ENCODE measurements at regions not wholly inside any gene's neighbourhood (a gene's known extent, or its start where the extent isn't known, plus 50 kb on each side); places are given as distances from the start of the nearest gene placed in this dataset.

- Mint-ChIP-seq H3K36me3 (ENCODE audit: low read depth) (no peaks in the 10 kb centered on the region), H3K27me3 (ENCODE audit: low read depth) (peaks cover 43% of the 10 kb centered on the region), H3K4me3 (no peak overlapping the region), H3K27ac (ENCODE audit: unreplicated experiment) (no peak overlapping the region), H3K9me3 (no peaks in the 10 kb centered on the region), H3K4me1 (peaks cover 5% of the 10 kb centered on the region)
- no peak for TF ChIP-seq CTCF (conservative IDR thresholded peaks at IDR 0.05)
- DNase-seq (ENCODE audit: low read depth, low spot score) = no peak
Measured at GRCh38 chr12:108050696-108051095, 78.4 kb upstream of the WSCD2 start.

- TF ChIP-seq CTCF (conservative IDR thresholded peaks at IDR 0.05) = no peak
- peaks cover 5% of the 10 kb centered on the region for H3K4me1 Mint-ChIP-seq
- no peak overlapping the region for H3K27ac Mint-ChIP-seq (ENCODE audit: unreplicated experiment)
- no peak overlapping the region for H3K4me3 Mint-ChIP-seq
- H3K36me3 Mint-ChIP-seq (ENCODE audit: low read depth) = no peaks in the 10 kb centered on the region
- peaks cover 52% of the 10 kb centered on the region for H3K27me3 Mint-ChIP-seq (ENCODE audit: low read depth)
- H3K9me3 Mint-ChIP-seq = no peaks in the 10 kb centered on the region
- DNase-seq (ENCODE audit: low read depth, low spot score) = no peak
Measured at GRCh38 chr12:108052260-108052659, 76.8 kb upstream of the WSCD2 start.

- TF ChIP-seq CTCF (conservative IDR thresholded peaks at IDR 0.05) = no peak
- no peak for DNase-seq (ENCODE audit: low read depth, low spot score)
- no peaks in the 10 kb centered on the region for H3K36me3 Mint-ChIP-seq (ENCODE audit: low read depth)
- no peak overlapping the region for H3K27ac Mint-ChIP-seq (ENCODE audit: unreplicated experiment)
- no peak overlapping the region for H3K4me3 Mint-ChIP-seq
- H3K4me1 Mint-ChIP-seq = peaks cover 5% of the 10 kb centered on the region
- no peaks in the 10 kb centered on the region for H3K9me3 Mint-ChIP-seq
- peaks cover 47% of the 10 kb centered on the region for H3K27me3 Mint-ChIP-seq (ENCODE audit: low read depth)
Measured at GRCh38 chr12:108053512-108053911, 75.6 kb upstream of the WSCD2 start.

GRCh38 chr12:108054496-108054895 is 74.6 kb upstream of the WSCD2 start:
- no peak for TF ChIP-seq CTCF (conservative IDR thresholded peaks at IDR 0.05)
- no peak overlapping the region for H3K27ac Mint-ChIP-seq (ENCODE audit: unreplicated experiment)
- H3K27me3 Mint-ChIP-seq (ENCODE audit: low read depth) = peaks cover 49% of the 10 kb centered on the region
- H3K36me3 Mint-ChIP-seq (ENCODE audit: low read depth) = no peaks in the 10 kb centered on the region
- no peaks in the 10 kb centered on the region for H3K9me3 Mint-ChIP-seq
- H3K4me3 Mint-ChIP-seq = no peak overlapping the region
- no peak for DNase-seq (ENCODE audit: low read depth, low spot score)
- H3K4me1 Mint-ChIP-seq = peaks cover 5% of the 10 kb centered on the region

GRCh38 chr12:108055141-108055540 is 73.9 kb upstream of the WSCD2 start:
- Mint-ChIP-seq H3K27me3 (ENCODE audit: low read depth) (peaks cover 48% of the 10 kb centered on the region), H3K27ac (ENCODE audit: unreplicated experiment) (no peak overlapping the region), H3K36me3 (ENCODE audit: low read depth) (no peaks in the 10 kb centered on the region), H3K4me3 (no peak overlapping the region), H3K9me3 (no peaks in the 10 kb centered on the region), H3K4me1 (peaks cover 5% of the 10 kb centered on the region)
- DNase-seq (ENCODE audit: low read depth, low spot score) = no peak
- TF ChIP-seq CTCF (conservative IDR thresholded peaks at IDR 0.05) = no peak

- H3K4me3 Mint-ChIP-seq = no peak overlapping the region
- no peaks in the 10 kb centered on the region for H3K4me1 Mint-ChIP-seq
- no peaks in the 10 kb centered on the region for H3K36me3 Mint-ChIP-seq (ENCODE audit: low read depth)
- H3K27me3 Mint-ChIP-seq (ENCODE audit: low read depth) = peaks cover 53% of the 10 kb centered on the region
- TF ChIP-seq CTCF (conservative IDR thresholded peaks at IDR 0.05) = no peak
- H3K27ac Mint-ChIP-seq (ENCODE audit: unreplicated experiment) = no peak overlapping the region
- no peak for DNase-seq (ENCODE audit: low read depth, low spot score)
- H3K9me3 Mint-ChIP-seq = no peaks in the 10 kb centered on the region
Measured at GRCh38 chr12:108060067-108060466, 69.0 kb upstream of the WSCD2 start.
